Muscle of leg (tissue), 3 donors: ENCODE measurements at regions not wholly inside any gene's neighbourhood (a gene's known extent, or its start where the extent isn't known, plus 50 kb on each side); places are given as distances from the start of the nearest gene placed in this dataset.

ENCODE experiments used
- DNase-seq: peaks from one replicate; pipeline ENCODE4 v3.0.0; 2013
- H3K27ac ChIP-seq: one replicate; pipeline ENCODE4 v1.5.1; 2013; ENCODE audit warnings: mild to moderate bottlenecking, low read length, control low read depth
- H3K27me3 ChIP-seq: one replicate; pipeline ENCODE4 v1.6.1; 2013; ENCODE audit warnings: low read length; ENCODE audit not compliant: control insufficient read depth, insufficient read depth
- H3K36me3 ChIP-seq: one replicate; pipeline ENCODE4 v1.6.1; 2013; ENCODE audit warnings: low read length; ENCODE audit not compliant: control insufficient read depth, insufficient read depth
- H3K4me1 ChIP-seq: one replicate; pipeline ENCODE4 v1.6.1; 2013; ENCODE audit warnings: low read length; ENCODE audit not compliant: control insufficient read depth, insufficient read depth
- H3K4me3 ChIP-seq: one replicate; pipeline ENCODE4 v1.5.1; 2013; ENCODE audit warnings: low read length, control low read depth
- H3K9me3 ChIP-seq: replicated peaks from 2 replicates; pipeline ENCODE4 v1.6.1; 2013; ENCODE audit warnings: low read depth, low read length; ENCODE audit not compliant: control insufficient read depth
- WGBS: methylation state at CpG from one replicate; pipeline ENCODE4 v1.1.5; 2013; ENCODE audit warnings: missing lambda C conversion rate; ENCODE audit not compliant: insufficient coverage; 5-methylcytosine and 5-hydroxymethylcytosine counted together

- Histone ChIP-seq H3K36me3 (no peaks in the 10 kb centered on the region), H3K27ac (no peak overlapping the region), H3K27me3 (peaks cover 25% of the 10 kb centered on the region), H3K4me3 (no peak overlapping the region), H3K4me1 (peaks cover 3% of the 10 kb centered on the region), H3K9me3 (no peaks in the 10 kb centered on the region)
- DNase-seq = no peak
- 46% methylated on average over 7 of the region's 11 CpGs for WGBS
These were observed 680.5 kb downstream of the BRD1 start for GRCh38 chr22:49147171-49147570.

DNA sequence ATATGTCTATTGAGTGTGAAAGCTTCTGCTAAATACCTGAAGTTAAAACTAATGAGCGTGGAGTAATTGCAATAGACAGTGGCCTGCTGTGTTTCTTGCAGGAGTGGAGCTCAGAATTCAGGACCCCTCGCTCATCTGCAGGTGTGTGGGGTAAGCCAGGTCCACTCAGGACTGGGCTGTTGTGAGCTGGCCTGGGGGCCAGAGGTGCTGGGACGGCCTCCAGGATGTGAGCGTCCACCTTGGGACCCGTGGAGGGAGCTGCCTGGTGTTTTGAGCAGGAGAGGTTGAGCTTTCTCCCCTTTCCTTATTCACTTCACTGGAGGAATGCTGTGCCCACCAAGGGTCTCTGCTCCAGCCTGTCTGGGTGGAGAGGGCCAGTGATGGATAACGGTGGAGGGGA, 681.2 kb downstream of the BRD1 start:
- WGBS = 80% methylated on average over 3 of the region's 6 CpGs
- Histone ChIP-seq H3K27me3 (peaks cover 18% of the 10 kb centered on the region), H3K9me3 (no peaks in the 10 kb centered on the region), H3K4me1 (peaks cover 3% of the 10 kb centered on the region), H3K27ac (no peak overlapping the region), H3K4me3 (no peak overlapping the region), H3K36me3 (no peaks in the 10 kb centered on the region)
- no peak for DNase-seq

- no peaks in the 10 kb centered on the region for H3K4me1 ChIP-seq
- no peak overlapping the region for H3K4me3 ChIP-seq
- peaks cover 12% of the 10 kb centered on the region for H3K27me3 ChIP-seq
- WGBS = 100% methylated on average over 2 of the region's 3 CpGs
- no peaks in the 10 kb centered on the region for H3K9me3 ChIP-seq
- H3K36me3 ChIP-seq = no peaks in the 10 kb centered on the region
- no peak for DNase-seq
- H3K27ac ChIP-seq = no peak overlapping the region
These were observed 683.9 kb downstream of the BRD1 start for GRCh38 chr22:49143812-49144211.

- Histone ChIP-seq H3K27ac (no peak overlapping the region), H3K4me3 (no peak overlapping the region), H3K36me3 (no peaks in the 10 kb centered on the region), H3K4me1 (no peaks in the 10 kb centered on the region), H3K9me3 (no peaks in the 10 kb centered on the region), H3K27me3 (peaks cover 11% of the 10 kb centered on the region)
- no peak for DNase-seq
- 88% methylated on average over 7 of the region's 9 CpGs for WGBS
These were observed 684.8 kb downstream of the BRD1 start for GRCh38 chr22:49142891-49143290.

- no peak for DNase-seq
- no peak overlapping the region for H3K4me3 ChIP-seq
- WGBS = 86% methylated on average over 10 of the region's 15 CpGs
- no peaks in the 10 kb centered on the region for H3K36me3 ChIP-seq
- peaks cover 7% of the 10 kb centered on the region for H3K27me3 ChIP-seq
- H3K27ac ChIP-seq = no peak overlapping the region
- no peaks in the 10 kb centered on the region for H3K4me1 ChIP-seq
- H3K9me3 ChIP-seq = no peaks in the 10 kb centered on the region
These were observed 685.4 kb downstream of the BRD1 start for GRCh38 chr22:49142296-49142695.

- H3K9me3 ChIP-seq = no peaks in the 10 kb centered on the region
- no peaks in the 10 kb centered on the region for H3K4me1 ChIP-seq
- H3K27me3 ChIP-seq = peaks cover 5% of the 10 kb centered on the region
- DNase-seq = no peak
- no peak overlapping the region for H3K4me3 ChIP-seq
- no peak overlapping the region for H3K27ac ChIP-seq
- 70% methylated on average over 10 of the region's 11 CpGs for WGBS
- no peaks in the 10 kb centered on the region for H3K36me3 ChIP-seq
These were observed 685.9 kb downstream of the BRD1 start for GRCh38 chr22:49141761-49142160.

GRCh38 chr22:49140911-49141665, 686.6 kb downstream of the BRD1 start:
- 45% methylated on average over 23 of the region's 24 CpGs for WGBS

DNA sequence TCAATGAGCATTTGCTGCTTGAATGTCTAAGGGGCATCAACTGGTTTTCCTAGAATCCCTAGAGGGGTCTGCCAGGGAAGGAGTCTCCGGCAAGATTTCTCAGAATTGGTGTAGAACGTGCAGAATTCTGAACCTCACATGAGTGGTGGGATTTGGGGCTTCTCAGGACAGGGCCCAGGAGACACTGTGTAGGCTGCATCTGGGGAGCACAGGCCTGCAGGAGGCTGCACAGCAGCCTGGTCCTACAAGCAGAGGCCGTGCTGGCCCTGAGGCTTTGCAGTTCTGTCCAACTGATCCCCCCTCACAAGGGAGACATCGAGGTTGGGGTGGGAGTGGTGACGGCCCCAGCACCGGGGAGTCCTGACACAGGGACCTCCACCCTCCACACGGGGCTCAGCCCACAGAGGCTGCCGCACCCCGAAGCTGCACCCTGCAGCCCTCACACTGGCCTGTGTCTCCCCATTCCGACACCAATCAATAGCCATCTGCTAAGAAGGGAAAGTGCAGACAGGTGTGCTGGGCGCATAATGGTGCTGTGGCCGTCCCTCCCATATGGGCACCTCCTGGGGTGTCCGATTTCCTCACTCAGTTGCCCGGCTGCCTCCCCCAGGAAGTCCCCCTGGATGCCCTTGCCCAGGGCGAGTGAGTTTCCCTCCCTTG, 688.1 kb downstream of the BRD1 start:
- Histone ChIP-seq H3K27ac (no peak overlapping the region), H3K27me3 (peaks cover 5% of the 10 kb centered on the region), H3K4me3 (no peak overlapping the region), H3K4me1 (no peaks in the 10 kb centered on the region), H3K36me3 (no peaks in the 10 kb centered on the region), H3K9me3 (no peaks in the 10 kb centered on the region)
- DNase-seq = no peak
- 76% methylated on average over 9 of the region's 15 CpGs for WGBS

More at GRCh38 chr22:49140911-49141665, 686.6 kb downstream of the BRD1 start:
- Histone ChIP-seq H3K27ac (no peak overlapping the region), H3K9me3 (no peaks in the 10 kb centered on the region), H3K36me3 (no peaks in the 10 kb centered on the region), H3K4me3 (no peak overlapping the region), H3K27me3 (peaks cover 5% of the 10 kb centered on the region), H3K4me1 (no peaks in the 10 kb centered on the region)
- no peak for DNase-seq

GRCh38 chr22:49138250-49138790, 689.4 kb downstream of the BRD1 start:
- Histone ChIP-seq H3K27ac (no peak overlapping the region), H3K4me1 (no peaks in the 10 kb centered on the region), H3K4me3 (no peak overlapping the region), H3K36me3 (no peaks in the 10 kb centered on the region), H3K27me3 (peaks cover 5% of the 10 kb centered on the region), H3K9me3 (no peaks in the 10 kb centered on the region)
- DNase-seq = no peak
- WGBS = 86% methylated on average over 1 of the region's 1 CpG

DNA sequence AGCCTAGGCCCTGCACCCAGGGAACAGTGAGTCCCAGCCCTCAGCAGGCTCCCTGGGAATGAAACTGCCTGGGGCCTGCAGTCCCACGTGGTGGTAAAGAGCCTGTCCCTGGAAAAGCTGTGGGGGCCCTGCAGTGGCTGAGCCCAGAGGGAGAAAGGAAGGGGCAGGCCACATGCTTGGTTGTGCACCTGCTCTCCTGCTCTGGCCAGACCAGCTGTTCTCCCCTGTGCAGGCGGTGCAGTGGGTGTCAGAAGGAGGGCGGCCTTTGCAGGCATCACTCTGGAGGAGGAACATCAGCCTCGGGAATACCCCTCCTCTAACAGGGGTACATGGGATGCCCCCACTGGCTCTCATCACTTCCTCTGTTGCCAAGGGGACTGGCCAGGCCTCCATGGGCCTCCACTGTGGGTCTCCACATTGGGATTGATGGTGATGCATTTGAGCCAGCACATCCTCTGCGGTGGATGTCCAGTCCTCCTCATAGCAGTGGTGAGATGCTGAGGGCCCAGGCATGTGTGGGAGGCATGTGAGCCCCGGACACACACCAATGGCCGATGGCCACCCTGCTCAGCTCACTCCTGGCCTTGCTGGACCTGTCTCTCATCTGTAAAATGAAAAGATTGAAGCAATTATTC, 690.4 kb downstream of the BRD1 start:
- WGBS = 74% methylated on average over 7 of the region's 7 CpGs
- Histone ChIP-seq H3K4me3 (no peak overlapping the region), H3K36me3 (no peaks in the 10 kb centered on the region), H3K27ac (no peak overlapping the region), H3K27me3 (no peaks in the 10 kb centered on the region), H3K9me3 (no peaks in the 10 kb centered on the region), H3K4me1 (no peaks in the 10 kb centered on the region)
- DNase-seq = no peak
